ENCODE measurements at regions not wholly inside any gene's neighbourhood (a gene's known extent, or its start where the extent isn't known, plus 50 kb on each side); places are given as distances from the start of the nearest gene placed in this dataset.

- ATAC-seq (ENCODE audit: low read depth) (no peak), DNase-seq (no peak)
- H3K27ac ChIP-seq (ENCODE audit: low read length in 2 of 2): no peak overlapping the region
- H3K4me2 ChIP-seq (replicated peaks; ENCODE audit: low read depth, low read length, poor library complexity, severe bottlenecking): no peak overlapping the region
- POLR2A ChIA-PET: no interaction called here
- H3K4me3 Mint-ChIP-seq: no peak overlapping the region
- TF ChIP-seq EZH2 (IDR thresholded peaks at IDR 0.05; ENCODE audit: borderline replicate concordance, insufficient read depth, low read depth, low read length, poor library complexity, severe bottlenecking) (no peak), CTCF (IDR thresholded peaks at IDR 0.05) (no peak)
- no peaks in the 10 kb centered on the region for H3K4me1 ChIP-seq (ENCODE audit: control insufficient read depth in 2 of 2, insufficient read depth in 2 of 2, low read length in 2 of 2)
- no peaks in the 10 kb centered on the region for H3K9me3 Mint-ChIP-seq (ENCODE audit: insufficient read depth)
- intact Hi-C loops (cut with micrococcal nuclease): no loop called here
- H3K4me1 Mint-ChIP-seq: no peaks in the 10 kb centered on the region
- H3K36me3 ChIP-seq (replicated peaks in 1 of 2; ENCODE audit: control extremely low read depth in 1 of 2, control insufficient read depth in 1 of 2, extremely low read depth in 1 of 2, insufficient read depth in 2 of 2, low read length in 1 of 2): no peaks in the 10 kb centered on the region
- H2AFZ ChIP-seq (ENCODE audit: insufficient read depth, low read depth, low read length, poor library complexity, severe bottlenecking): no peak overlapping the region
- no peaks in the 10 kb centered on the region for H3K27me3 ChIP-seq (replicated peaks in 1 of 4; ENCODE audit: control extremely low read depth in 1 of 4, control insufficient read depth in 3 of 4, insufficient read depth in 4 of 4, low read length in 3 of 4)
- CTCF ChIA-PET: no interaction called here
- no peak overlapping the region for H3K4me3 ChIP-seq (ENCODE audit: control extremely low read depth in 1 of 5, extremely low read depth in 1 of 5, insufficient read depth in 1 of 5, low read depth in 2 of 5, low read length in 4 of 5)
- no peaks in the 10 kb centered on the region for H3K79me2 ChIP-seq (ENCODE audit: control insufficient read depth, insufficient read depth, low read length)
- no peak overlapping the region for H3K9ac ChIP-seq (ENCODE audit: low read length)
- H3K27me3 Mint-ChIP-seq: no peaks in the 10 kb centered on the region
- H3K27ac Mint-ChIP-seq: no peak overlapping the region
- no CpG with 5 or more reads among the region's 1 CpG for WGBS (ENCODE audit: insufficient coverage)
- peaks cover 0 to 1% (median 0%) of the 10 kb centered on the region in 3 donors for H3K9me3 ChIP-seq (ENCODE audit: control extremely low read depth in 1 of 3, control insufficient read depth in 2 of 3, insufficient read depth in 1 of 3, low read length in 2 of 3)
- H4K20me1 ChIP-seq (ENCODE audit: control insufficient read depth, insufficient read depth, low read length, poor library complexity, severe bottlenecking): no peaks in the 10 kb centered on the region
These were observed 327.8 kb downstream of the WDR11 start for GRCh38 chr10:121179006-121179405.

- Histone ChIP-seq H3K36me3 (replicated peaks in 1 of 2; ENCODE audit: control extremely low read depth in 1 of 2, control insufficient read depth in 1 of 2, extremely low read depth in 1 of 2, insufficient read depth in 2 of 2, low read length in 1 of 2) (no peaks in the 10 kb centered on the region), H2AFZ (ENCODE audit: insufficient read depth, low read depth, low read length, poor library complexity, severe bottlenecking) (no peak overlapping the region), H3K4me1 (ENCODE audit: control insufficient read depth in 2 of 2, insufficient read depth in 2 of 2, low read length in 2 of 2) (no peaks in the 10 kb centered on the region), H3K9me3 (ENCODE audit: control extremely low read depth in 1 of 3, control insufficient read depth in 2 of 3, insufficient read depth in 1 of 3, low read length in 2 of 3) (peaks cover 0 to 1% (median 0%) of the 10 kb centered on the region in 3 donors), H3K4me2 (replicated peaks; ENCODE audit: low read depth, low read length, poor library complexity, severe bottlenecking) (no peak overlapping the region), H3K9ac (ENCODE audit: low read length) (no peak overlapping the region), H3K4me3 (ENCODE audit: control extremely low read depth in 1 of 5, extremely low read depth in 1 of 5, insufficient read depth in 1 of 5, low read depth in 2 of 5, low read length in 4 of 5) (no peak overlapping the region), H3K27ac (ENCODE audit: low read length in 2 of 2) (no peak overlapping the region), H4K20me1 (ENCODE audit: control insufficient read depth, insufficient read depth, low read length, poor library complexity, severe bottlenecking) (no peaks in the 10 kb centered on the region), H3K27me3 (replicated peaks in 1 of 4; ENCODE audit: control extremely low read depth in 1 of 4, control insufficient read depth in 3 of 4, insufficient read depth in 4 of 4, low read length in 3 of 4) (no peaks in the 10 kb centered on the region), H3K79me2 (ENCODE audit: control insufficient read depth, insufficient read depth, low read length) (no peaks in the 10 kb centered on the region)
- Mint-ChIP-seq H3K9me3 (ENCODE audit: insufficient read depth) (no peaks in the 10 kb centered on the region), H3K4me3 (no peak overlapping the region), H3K27me3 (peaks cover 6% of the 10 kb centered on the region), H3K4me1 (no peaks in the 10 kb centered on the region), H3K27ac (no peak overlapping the region)
- intact Hi-C loops (cut with micrococcal nuclease): no loop called here
- ATAC-seq (ENCODE audit: low read depth): no peak
- WGBS (ENCODE audit: insufficient coverage): 83% methylated on average over 1 of the region's 2 CpGs
- POLR2A ChIA-PET: no interaction called here
- TF ChIP-seq CTCF (IDR thresholded peaks at IDR 0.05): no peak
- no peak for TF ChIP-seq EZH2 (IDR thresholded peaks at IDR 0.05; ENCODE audit: borderline replicate concordance, insufficient read depth, low read depth, low read length, poor library complexity, severe bottlenecking)
- CTCF ChIA-PET: no interaction called here
- no peak for DNase-seq
These were observed 331.1 kb downstream of the WDR11 start for GRCh38 chr10:121182219-121182618.

Data from B cell (primary cell).